Naive thymus-derived CD4-positive, alpha-beta T cell (primary cell): ENCODE measurements at regions not wholly inside any gene's neighbourhood (a gene's known extent, or its start where the extent isn't known, plus 50 kb on each side); places are given as distances from the start of the nearest gene placed in this dataset.
A peak's percentile ranks its signal among the peaks of the same experiment; 100 is the strongest.

Experiments used
- ATAC-seq: fragments of 150-1000 bp; cut with Tn5 transposase; 2 replicates; pipeline ENCODE4 v1.10.0; 2021; ENCODE audit warnings: mild to moderate bottlenecking, moderate library complexity
- CTCF ChIA-PET: fragments of 350-600 bp; sonication (Branson Sonifier 250); formaldehyde crosslinking; loops from one replicate; lab custom pipeline; 2021; ENCODE audit warnings: antibody characterized with exemption; lab: Charles Lee
- POLR2A ChIA-PET: fragments of 350-600 bp; sonication (Branson Sonifier 250); formaldehyde crosslinking; loops from one replicate; lab custom pipeline; 2021; ENCODE audit warnings: antibody characterized with exemption, inconsistent platforms; lab: Charles Lee
- DNase-seq, 9 donors: peaks; one replicate each; pipeline versions ENCODE4 v3.0.0 to v3.0.0-alpha.2; 2020 to 2022; ENCODE audit warnings: mixed read lengths in 1 of 9
- H3K27ac ChIP-seq: one replicate; pipeline ENCODE4 v1.7.0; 2013; ENCODE audit warnings: mild to moderate bottlenecking, low read depth, low read length, moderate library complexity
- H3K27me3 ChIP-seq, 2 donors: one replicate each; pipeline ENCODE4 v1.7.0; 2013; ENCODE audit warnings: low read length in 2 of 2, mild to moderate bottlenecking in 2 of 2, moderate library complexity in 2 of 2; ENCODE audit not compliant: control insufficient read depth in 2 of 2, insufficient read depth in 2 of 2
- H3K36me3 ChIP-seq, 3 experiments: 1 replicate in 2 of 3; 2 replicates in 1 of 3; pipeline ENCODE4 v1.7.0; 2013; ENCODE audit warnings: low read length in 3 of 3, mild to moderate bottlenecking in 3 of 3, moderate library complexity in 1 of 3; ENCODE audit not compliant: insufficient read depth in 3 of 3, control insufficient read depth in 2 of 3
- H3K4me1 ChIP-seq, 2 donors: one replicate each; pipeline ENCODE4 v1.7.0; 2013; ENCODE audit warnings: low read length in 2 of 2, mild to moderate bottlenecking in 2 of 2, moderate library complexity in 1 of 2; ENCODE audit not compliant: control insufficient read depth in 2 of 2, insufficient read depth in 2 of 2
- H3K4me3 ChIP-seq: 2 replicates; pipeline ENCODE4 v1.7.0; 2013; ENCODE audit warnings: mild to moderate bottlenecking, low read length
- H3K9me3 ChIP-seq, 3 experiments: 1 replicate in 2 of 3; 2 replicates in 1 of 3; pipeline ENCODE4 v1.7.0; 2013; ENCODE audit warnings: low read length in 3 of 3; ENCODE audit not compliant: control insufficient read depth in 2 of 3
- H3K27ac Mint-ChIP-seq, 9 donors: one replicate each; pipeline ENCODE4 v1.8.0; 2020 to 2022; ENCODE audit warnings: mixed read lengths in 9 of 9, mild to moderate bottlenecking in 8 of 9, moderate library complexity in 5 of 9, inconsistent platforms in 2 of 9
- H3K27me3 Mint-ChIP-seq, 5 donors: one replicate each; pipeline ENCODE4 v1.8.0; 2021 to 2022; ENCODE audit warnings: mixed read lengths in 5 of 5, mild to moderate bottlenecking in 1 of 5
- H3K36me3 Mint-ChIP-seq, 5 donors: one replicate each; pipeline ENCODE4 v1.8.0; 2020 to 2022; ENCODE audit warnings: mixed read lengths in 5 of 5, mild to moderate bottlenecking in 3 of 5, inconsistent platforms in 1 of 5
- H3K4me1 Mint-ChIP-seq, 7 donors: one replicate each; pipeline ENCODE4 v1.8.0; 2020 to 2022; ENCODE audit warnings: mixed read lengths in 7 of 7, mild to moderate bottlenecking in 3 of 7, inconsistent platforms in 1 of 7
- H3K4me3 Mint-ChIP-seq, 10 donors: one replicate each; pipeline ENCODE4 v1.8.0; 2020 to 2022; ENCODE audit warnings: mild to moderate bottlenecking in 10 of 10, mixed read lengths in 10 of 10, moderate library complexity in 6 of 10, inconsistent platforms in 2 of 10
- H3K9me3 Mint-ChIP-seq, 11 donors: one replicate each; pipeline ENCODE4 v1.8.0; 2020 to 2022; ENCODE audit warnings: mixed read lengths in 11 of 11, mild to moderate bottlenecking in 4 of 11, inconsistent platforms in 1 of 11, moderate library complexity in 1 of 11
- intact Hi-C, 2 donors: fragments of 100-400 bp; cut with micrococcal nuclease; formaldehyde crosslinking; loops; one replicate each; pipeline ENCODE4 v1.15.1; 2023

- no peak for DNase-seq
- ATAC-seq: peak; percentile 19
- Mint-ChIP-seq H3K36me3 (peaks cover 0 to 24% (median 4%) of the 10 kb centered on the region in 5 donors), H3K4me3 (peak overlapping the region; percentile 52 to 89 (median 70)), H3K27ac (peak overlapping the region; percentile 84 to 99 (median 94)), H3K9me3 (peaks cover 0 to 15% (median 2%) of the 10 kb centered on the region in 11 donors), H3K4me1 (peaks cover 43 to 79% (median 72%) of the 10 kb centered on the region in 7 donors), H3K27me3 (no peaks in the 10 kb centered on the region)
- peaks cover 66 to 69% of the 10 kb centered on the region in 2 donors for H3K4me1 ChIP-seq
- ChIA-PET CTCF (interaction anchor here (0.8 to 5.1 kb wide), 8 partner anchors 9 to 96 kb away, joined by 3 to 28 read pairs (median 5); partner anchors contain the start of gene SLC39A10), POLR2A (interaction anchor here (0.6 to 16.3 kb wide), 13 partner anchors 8 to 586 kb away, joined by 3 to 293 read pairs (median 3); partner anchors contain the start of gene SLC39A10)
- H3K4me3 ChIP-seq: peak overlapping the region; percentile 1
- no peaks in the 10 kb centered on the region for H3K36me3 ChIP-seq
- peak overlapping the region; percentile 71 for H3K27ac ChIP-seq
- H3K27me3 ChIP-seq: no peaks in the 10 kb centered on the region
- intact Hi-C loops: loop anchor here in 1 of 2 donors (5.0 kb wide), 2 partner anchors 506 to 611 kb away; partner anchors contain the start of genes DNAH7 and STK17B
- no peaks in the 10 kb centered on the region for H3K9me3 ChIP-seq
These were observed 95.7 kb upstream of the SLC39A10 start for GRCh38 chr2:195561116-195561921.

- Mint-ChIP-seq H3K27me3 (no peaks in the 10 kb centered on the region), H3K4me1 (peaks cover 43 to 83% (median 72%) of the 10 kb centered on the region in 7 donors), H3K9me3 (peaks cover 0 to 15% (median 2%) of the 10 kb centered on the region in 11 donors), H3K4me3 (peak overlapping the region; percentile 69 to 89 (median 76)), H3K36me3 (peaks cover 0 to 24% (median 4%) of the 10 kb centered on the region in 5 donors), H3K27ac (peak overlapping the region; percentile 84 to 99 (median 94))
- intact Hi-C loops: loop anchor here in 1 of 2 donors (1.0 to 5.0 kb wide), 3 partner anchors 507 to 651 kb away; partner anchors contain the start of genes DNAH7 and STK17B
- ATAC-seq (no peak), DNase-seq (no peak)
- Histone ChIP-seq H3K9me3 (no peaks in the 10 kb centered on the region), H3K4me1 (peaks cover 66 to 78% of the 10 kb centered on the region in 2 donors), H3K4me3 (peak overlapping the region; percentile 37), H3K27me3 (no peaks in the 10 kb centered on the region), H3K36me3 (no peaks in the 10 kb centered on the region), H3K27ac (peak overlapping the region; percentile 71)
- POLR2A ChIA-PET: interaction anchor here (0.8 to 16.3 kb wide), 12 partner anchors 10 to 102 kb away, joined by 3 to 293 read pairs (median 7); partner anchors contain the start of gene SLC39A10
- CTCF ChIA-PET: interaction anchor here (0.6 to 5.1 kb wide), 9 partner anchors 10 to 116 kb away, joined by 3 to 28 read pairs (median 4); no protein-coding TSS in a partner anchor
These were observed 96.7 kb upstream of the SLC39A10 start for GRCh38 chr2:195560209-195560895.

- Histone ChIP-seq H3K27me3 (no peaks in the 10 kb centered on the region), H3K4me1 (peaks cover 58 to 74% of the 10 kb centered on the region in 2 donors), H3K27ac (peak overlapping the region; percentile 71), H3K9me3 (no peaks in the 10 kb centered on the region), H3K36me3 (no peaks in the 10 kb centered on the region), H3K4me3 (peak overlapping the region; percentile 33)
- Mint-ChIP-seq H3K4me3 (peak overlapping the region; percentile 61 to 89 (median 76)), H3K9me3 (peaks cover 0 to 15% (median 2%) of the 10 kb centered on the region in 11 donors), H3K4me1 (peaks cover 43 to 78% (median 69%) of the 10 kb centered on the region in 7 donors), H3K36me3 (peaks cover 0 to 24% (median 4%) of the 10 kb centered on the region in 5 donors), H3K27ac (peak overlapping the region; percentile 84 to 99 (median 94)), H3K27me3 (no peaks in the 10 kb centered on the region)
- CTCF ChIA-PET: interaction anchor here (1.4 to 5.1 kb wide), 6 partner anchors 15 to 106 kb away, joined by 4 to 28 read pairs (median 6); no protein-coding TSS in a partner anchor
- intact Hi-C loops: loop anchor here (1.0 to 5.0 kb wide), 9 partner anchors 8 to 603 kb away; partner anchors contain the start of gene DNAH7 (in 1 of the 2)
- POLR2A ChIA-PET: interaction anchor here (0.5 to 16.3 kb wide), 13 partner anchors 11 to 600 kb away, joined by 3 to 293 read pairs (median 4); partner anchors contain the start of gene SLC39A10
- peak; percentile 14 to 93 (median 90) for DNase-seq
- peak; percentile 94 for ATAC-seq
These were observed 97.6 kb upstream of the SLC39A10 start for GRCh38 chr2:195559431-195559914.

DNA sequence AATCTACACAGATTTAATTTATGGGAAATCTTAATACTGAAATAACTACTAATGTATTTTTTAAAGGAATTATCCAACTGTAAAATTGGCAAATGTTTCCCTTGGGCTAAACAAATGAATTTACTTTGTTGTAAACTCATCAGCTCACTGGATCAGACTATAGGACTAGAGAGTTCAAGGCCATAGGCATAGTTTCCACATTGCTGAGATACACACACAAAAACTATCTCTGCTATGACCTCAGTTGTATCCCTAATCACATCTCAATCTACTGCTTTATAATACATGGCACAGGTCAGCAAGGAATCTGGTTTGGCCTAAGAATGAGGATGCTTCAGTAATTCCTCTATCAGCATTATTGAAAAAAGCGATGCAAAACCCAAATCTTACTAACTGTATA, 101.1 kb upstream of the SLC39A10 start:
- H3K36me3 Mint-ChIP-seq: peaks cover 4 to 41% (median 8%) of the 10 kb centered on the region in 5 donors
- Histone ChIP-seq H3K4me3 (no peak overlapping the region), H3K9me3 (no peaks in the 10 kb centered on the region), H3K4me1 (peaks cover 39 to 55% of the 10 kb centered on the region in 2 donors), H3K27ac (no peak overlapping the region), H3K36me3 (no peaks in the 10 kb centered on the region), H3K27me3 (no peaks in the 10 kb centered on the region)
- ATAC-seq: no peak
- peaks cover 0 to 14% (median 6%) of the 10 kb centered on the region in 11 donors for H3K9me3 Mint-ChIP-seq
- ChIA-PET CTCF (interaction anchor here (2.2 kb wide), 1 partner anchor 22 kb away, joined by 6 read pairs; no protein-coding TSS in a partner anchor), POLR2A (interaction anchor here (0.8 to 16.3 kb wide), 6 partner anchors 9 to 101 kb away, joined by 3 to 293 read pairs (median 4); partner anchors contain the start of gene SLC39A10)
- peaks cover 44 to 82% (median 74%) of the 10 kb centered on the region in 7 donors for H3K4me1 Mint-ChIP-seq
- H3K4me3 Mint-ChIP-seq: peak overlapping the region in 1 of 10 donors; percentile 43
- no peak for DNase-seq
- no peaks in the 10 kb centered on the region for H3K27me3 Mint-ChIP-seq
- peak overlapping the region in 6 of 9 donors; percentile 16 to 94 (median 82) for H3K27ac Mint-ChIP-seq
- intact Hi-C loops: loop anchor here (5.0 kb wide), 2 partner anchors 511 to 606 kb away; partner anchors contain the start of gene DNAH7 (in 1 of the 2)

DNA sequence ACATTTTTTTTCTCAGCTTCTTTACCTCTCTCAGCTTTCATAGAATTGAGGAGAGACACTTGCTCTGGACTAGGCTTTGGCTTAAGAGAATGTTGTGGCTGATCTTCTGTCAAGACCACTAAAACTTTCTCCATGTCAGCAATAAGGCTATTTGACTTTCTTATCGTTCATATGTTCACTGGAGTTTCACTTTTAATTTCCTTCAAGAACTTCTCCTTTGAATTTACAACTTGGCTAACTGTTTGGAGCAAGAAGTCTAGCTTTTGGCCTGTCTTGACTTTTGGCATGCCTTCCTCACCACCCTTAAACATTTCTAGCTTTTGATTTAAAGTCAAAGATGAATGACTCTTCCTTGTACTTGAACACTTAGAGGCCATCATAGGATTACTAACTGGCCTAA, 104.4 kb upstream of the SLC39A10 start:
- no peak overlapping the region for H3K27ac ChIP-seq
- ChIA-PET POLR2A (interaction anchor here (0.6 to 16.3 kb wide), 5 partner anchors 9 to 104 kb away, joined by 3 to 293 read pairs (median 5); partner anchors contain the start of gene SLC39A10), CTCF (interaction anchor here (1.1 to 1.5 kb wide), 3 partner anchors 14 to 107 kb away, joined by 3 to 4 read pairs (median 3); no protein-coding TSS in a partner anchor)
- Mint-ChIP-seq H3K9me3 (peaks cover 1 to 29% (median 7%) of the 10 kb centered on the region in 11 donors), H3K27me3 (no peaks in the 10 kb centered on the region), H3K36me3 (peaks cover 4 to 51% (median 14%) of the 10 kb centered on the region in 5 donors), H3K27ac (peak overlapping the region; percentile 72 to 95 (median 91)), H3K4me3 (peak overlapping the region; percentile 56 to 87 (median 80)), H3K4me1 (peaks cover 28 to 78% (median 62%) of the 10 kb centered on the region in 7 donors)
- no peaks in the 10 kb centered on the region for H3K9me3 ChIP-seq
- no peaks in the 10 kb centered on the region for H3K27me3 ChIP-seq
- ATAC-seq (no peak), DNase-seq (no peak)
- intact Hi-C loops: loop anchor here in 1 of 2 donors (1.0 kb wide), 1 partner anchor 8 kb away; no protein-coding TSS in a partner anchor
- H3K4me1 ChIP-seq: peaks cover 9 to 27% of the 10 kb centered on the region in 2 donors
- H3K36me3 ChIP-seq: no peaks in the 10 kb centered on the region
- peak overlapping the region; percentile 19 for H3K4me3 ChIP-seq
